Thyroid gland (tissue), 4 donors: ENCODE measurements at regions not wholly inside any gene's neighbourhood (a gene's known extent, or its start where the extent isn't known, plus 50 kb on each side); places are given as distances from the start of the nearest gene placed in this dataset.

Source experiments
- DNase-seq, 2 donors: peaks; one replicate each; pipeline ENCODE4 v3.0.0-alpha.2; 2019
- H3K27ac ChIP-seq, 3 donors: fragments of 200-600 bp; sonication (generic); 1 replicate in 2 of 3; 2 replicates in 1 of 3; pipeline ENCODE4 v1.5.1; 2016 to 2019; ENCODE audit warnings: mild to moderate bottlenecking in 1 of 3, moderate library complexity in 1 of 3
- H3K27me3 ChIP-seq: fragments of 200-600 bp; sonication (generic); one replicate; pipeline ENCODE4 v1.5.1; 2019
- H3K36me3 ChIP-seq, 2 donors: fragments of 200-600 bp; sonication (generic); one replicate each; pipeline ENCODE4 v1.5.1; 2016 to 2019
- H3K4me1 ChIP-seq, 2 donors: fragments of 200-600 bp; sonication (generic); one replicate each; pipeline ENCODE4 v1.5.1; 2017 to 2019
- H3K4me3 ChIP-seq, 3 donors: fragments of 200-600 bp; sonication (generic); replicated peaks in 1 of 3; 1 replicate in 2 of 3; 2 replicates in 1 of 3; pipeline ENCODE4 v1.5.1; 2016; ENCODE audit warnings: mild to moderate bottlenecking in 1 of 3
- H3K9me3 ChIP-seq: fragments of 200-600 bp; sonication (generic); one replicate; pipeline ENCODE4 v1.5.1; 2017
- POLR2A ChIP-seq, 2 donors: fragments of 450-650 bp; IDR thresholded peaks; one replicate each; pipeline ENCODE4 v1.6.1; 2017; ENCODE audit warnings: antibody characterized with exemption in 2 of 2, mild to moderate bottlenecking in 2 of 2, moderate library complexity in 1 of 2
- WGBS, 2 donors: methylation state at CpG; one replicate each; pipeline ENCODE4 v1.1.5; 2017; 5-methylcytosine and 5-hydroxymethylcytosine counted together
- intact Hi-C: fragments of 100-400 bp; cut with DNase I; formaldehyde crosslinking; loops from one replicate; pipeline ENCODE4 v1.15.1; 2023
- TF ChIP-seq, protein P1 (sequence below), 6 experiments: fragments of 200-600 bp in 3 of 6; fragments of 450-650 bp in 3 of 6; sonication (generic) in 3 of 6; IDR thresholded peaks; one replicate each; pipeline ENCODE4 v1.5.1; 2016 to 2019; ENCODE audit warnings: antibody characterized with exemption in 6 of 6, mild to moderate bottlenecking in 2 of 6, inconsistent platforms in 1 of 6, moderate library complexity in 1 of 6

DNA sequence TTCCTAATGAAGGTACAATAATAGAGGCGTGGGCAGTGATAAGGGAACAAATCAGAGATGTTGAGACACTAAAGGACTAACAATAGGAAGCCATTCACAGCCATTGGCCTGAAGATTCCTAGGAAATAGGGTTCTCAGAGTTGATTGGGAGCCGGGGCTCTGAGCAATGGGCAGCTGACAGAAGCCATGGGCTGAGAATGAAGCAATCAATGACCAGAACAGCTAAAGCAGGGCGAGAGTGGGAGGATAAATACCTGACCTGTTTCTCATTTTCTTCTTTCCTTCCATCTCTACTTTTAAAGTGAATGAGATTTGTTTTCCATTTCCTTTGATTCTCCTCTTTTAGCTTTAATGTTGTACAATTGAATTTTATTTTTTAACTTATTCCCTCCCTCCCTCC, 774.7 kb upstream of the ADGRL4 start:
- no peaks in the 10 kb centered on the region for H3K36me3 ChIP-seq
- H3K27ac ChIP-seq, result no peak overlapping the region
- H3K27me3 ChIP-seq, result no peaks in the 10 kb centered on the region
- intact Hi-C loops, result no loop called here
- no peak overlapping the region for H3K4me3 ChIP-seq
- H3K9me3 ChIP-seq, result no peaks in the 10 kb centered on the region
- TF ChIP-seq, protein P1, sequence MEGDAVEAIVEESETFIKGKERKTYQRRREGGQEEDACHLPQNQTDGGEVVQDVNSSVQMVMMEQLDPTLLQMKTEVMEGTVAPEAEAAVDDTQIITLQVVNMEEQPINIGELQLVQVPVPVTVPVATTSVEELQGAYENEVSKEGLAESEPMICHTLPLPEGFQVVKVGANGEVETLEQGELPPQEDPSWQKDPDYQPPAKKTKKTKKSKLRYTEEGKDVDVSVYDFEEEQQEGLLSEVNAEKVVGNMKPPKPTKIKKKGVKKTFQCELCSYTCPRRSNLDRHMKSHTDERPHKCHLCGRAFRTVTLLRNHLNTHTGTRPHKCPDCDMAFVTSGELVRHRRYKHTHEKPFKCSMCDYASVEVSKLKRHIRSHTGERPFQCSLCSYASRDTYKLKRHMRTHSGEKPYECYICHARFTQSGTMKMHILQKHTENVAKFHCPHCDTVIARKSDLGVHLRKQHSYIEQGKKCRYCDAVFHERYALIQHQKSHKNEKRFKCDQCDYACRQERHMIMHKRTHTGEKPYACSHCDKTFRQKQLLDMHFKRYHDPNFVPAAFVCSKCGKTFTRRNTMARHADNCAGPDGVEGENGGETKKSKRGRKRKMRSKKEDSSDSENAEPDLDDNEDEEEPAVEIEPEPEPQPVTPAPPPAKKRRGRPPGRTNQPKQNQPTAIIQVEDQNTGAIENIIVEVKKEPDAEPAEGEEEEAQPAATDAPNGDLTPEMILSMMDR (IDR thresholded peaks at IDR 0.05), result no peak
- no peak for TF ChIP-seq POLR2A (IDR thresholded peaks at IDR 0.05)
- no peaks in the 10 kb centered on the region for H3K4me1 ChIP-seq
- DNase-seq, result no peak
- WGBS, 2 donors, result 85 to 90% methylated on average over 3 of the region's 3 CpGs

DNA sequence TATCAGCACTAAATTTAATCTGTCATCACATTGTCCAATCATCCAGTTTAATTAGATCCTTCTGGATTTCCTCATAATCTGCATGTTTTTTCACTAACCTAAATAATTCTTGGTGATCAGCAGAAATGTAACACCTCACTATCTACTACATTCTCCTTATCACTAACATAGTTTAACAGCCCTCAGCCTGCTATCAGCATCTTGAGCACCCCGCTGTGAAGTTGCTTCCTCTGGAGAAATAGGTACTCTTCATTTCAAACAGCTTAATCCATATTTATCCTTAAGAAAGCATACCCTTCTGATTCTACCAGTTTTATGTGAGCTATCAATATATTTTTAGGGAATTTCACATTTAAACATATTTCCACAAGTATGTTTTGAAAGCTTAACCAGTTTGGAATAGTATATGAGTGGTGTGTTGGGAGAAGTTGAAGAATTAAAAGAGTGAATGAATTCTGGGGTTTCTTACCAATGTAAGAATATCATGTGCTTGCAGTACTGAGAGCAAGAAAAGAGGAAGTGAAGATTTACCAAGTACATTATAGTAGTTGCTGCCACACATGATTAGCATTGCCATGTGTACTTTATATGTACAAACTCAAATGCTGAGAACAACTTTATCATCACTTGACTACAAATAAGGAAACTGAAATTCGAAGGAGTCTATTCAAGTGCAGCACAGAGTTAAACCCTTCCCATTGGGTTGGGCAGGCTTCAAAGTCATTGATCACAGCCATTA, 771.1 kb upstream of the ADGRL4 start:
- no peak overlapping the region for H3K4me3 ChIP-seq
- intact Hi-C loops, result no loop called here

DNA sequence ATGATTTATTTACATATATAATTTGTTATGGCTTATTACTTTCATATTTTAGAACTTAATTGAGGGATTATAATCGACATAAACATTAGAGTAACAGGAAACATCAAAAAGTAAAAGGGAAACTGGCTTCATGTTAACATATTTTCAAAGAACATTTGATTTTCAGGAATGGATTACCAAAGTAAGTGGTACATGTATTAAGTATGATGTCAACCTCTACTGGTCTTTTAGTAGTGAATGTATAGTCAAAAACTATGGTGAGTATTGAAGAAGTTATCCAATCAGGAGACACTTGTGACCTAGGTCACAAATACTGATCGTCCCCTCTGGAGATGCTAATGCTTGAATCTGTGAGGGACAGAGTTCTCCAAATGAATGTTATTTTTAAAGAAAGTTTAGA, 768.9 kb upstream of the ADGRL4 start:
- H3K27ac ChIP-seq, result no peak overlapping the region
- H3K4me3 ChIP-seq, result no peak overlapping the region
- H3K36me3 ChIP-seq, result no peaks in the 10 kb centered on the region
- intact Hi-C loops, result no loop called here
- no peaks in the 10 kb centered on the region for H3K9me3 ChIP-seq
- WGBS, 2 donors, result 81 to 85% methylated on average over 2 of the region's 2 CpGs
- no peak for DNase-seq
- no peaks in the 10 kb centered on the region for H3K4me1 ChIP-seq
- TF ChIP-seq, protein P1 (IDR thresholded peaks at IDR 0.05), result no peak
- TF ChIP-seq POLR2A (IDR thresholded peaks at IDR 0.05), result no peak
- no peaks in the 10 kb centered on the region for H3K27me3 ChIP-seq

More for the DNA sequence above, 771.1 kb upstream of the ADGRL4 start:
- DNase-seq, result no peak
- Histone ChIP-seq H3K36me3 (no peaks in the 10 kb centered on the region), H3K27ac (no peak overlapping the region), H3K27me3 (no peaks in the 10 kb centered on the region), H3K4me1 (no peaks in the 10 kb centered on the region), H3K9me3 (no peaks in the 10 kb centered on the region)
- TF ChIP-seq POLR2A (IDR thresholded peaks at IDR 0.05), result no peak
- TF ChIP-seq, protein P1 (IDR thresholded peaks at IDR 0.05), result no peak
- 64 to 67% methylated on average over 2 of the region's 2 CpGs for WGBS, 2 donors

DNA sequence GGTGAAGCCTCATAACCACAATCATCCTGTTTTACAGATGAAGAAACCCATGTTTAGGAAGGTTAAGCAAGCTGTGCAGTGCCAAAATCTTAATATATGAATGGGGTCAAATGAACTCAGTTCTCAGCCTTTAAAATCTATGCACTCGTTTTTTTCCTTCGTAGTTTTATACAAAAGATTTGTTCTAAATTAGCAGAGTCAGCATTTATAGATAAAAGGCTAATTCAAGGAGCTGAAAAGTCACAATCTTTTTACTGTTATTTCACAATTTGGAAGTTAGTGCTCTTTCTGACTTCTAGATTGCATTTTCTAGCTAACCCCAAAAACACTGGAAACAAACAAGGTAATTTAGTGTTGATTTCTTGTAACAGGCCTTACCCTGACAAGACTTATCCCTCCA, 766.9 kb upstream of the ADGRL4 start:
- Histone ChIP-seq H3K4me3 (no peak overlapping the region), H3K27ac (no peak overlapping the region), H3K4me1 (no peaks in the 10 kb centered on the region), H3K9me3 (no peaks in the 10 kb centered on the region), H3K36me3 (no peaks in the 10 kb centered on the region), H3K27me3 (no peaks in the 10 kb centered on the region)
- intact Hi-C loops, result no loop called here
- DNase-seq, result no peak
- TF ChIP-seq POLR2A (IDR thresholded peaks at IDR 0.05), result no peak
- TF ChIP-seq, protein P1 (IDR thresholded peaks at IDR 0.05), result no peak
- WGBS, 2 donors, result 76 to 89% methylated on average over 2 of the region's 2 CpGs

DNA sequence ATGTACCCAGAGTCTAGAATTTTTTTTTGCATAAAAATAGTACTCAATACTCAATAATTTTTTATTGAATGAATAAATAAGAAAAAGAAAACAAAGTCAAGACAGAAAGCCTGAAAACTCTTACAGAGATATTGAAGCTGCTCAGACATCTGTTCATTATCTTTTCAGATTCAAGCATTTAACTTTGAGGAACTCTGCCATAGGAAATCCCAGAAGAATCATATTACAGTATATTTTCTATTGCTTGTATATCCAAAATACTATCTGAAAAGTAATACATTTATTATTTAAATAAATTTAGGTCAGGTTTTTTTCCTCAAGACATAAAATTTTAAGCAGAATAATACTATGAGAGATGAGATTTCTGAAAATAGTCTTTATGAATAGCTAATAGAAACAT, 755.9 kb upstream of the ADGRL4 start:
- TF ChIP-seq, protein P1 (IDR thresholded peaks at IDR 0.05), result no peak
- TF ChIP-seq POLR2A (IDR thresholded peaks at IDR 0.05), result no peak
- no peak overlapping the region for H3K4me3 ChIP-seq
- H3K36me3 ChIP-seq, result no peaks in the 10 kb centered on the region
- H3K27ac ChIP-seq, result no peak overlapping the region
- no peak for DNase-seq
- H3K27me3 ChIP-seq, result no peaks in the 10 kb centered on the region
- intact Hi-C loops, result no loop called here
- no peaks in the 10 kb centered on the region for H3K9me3 ChIP-seq
- no peaks in the 10 kb centered on the region for H3K4me1 ChIP-seq
